Right atrium auricular region (tissue), 2 donors: ENCODE measurements at regions not wholly inside any gene's neighbourhood (a gene's known extent, or its start where the extent isn't known, plus 50 kb on each side); places are given as distances from the start of the nearest gene placed in this dataset.
"Not testable (repeated sequence)": the region's sequence is repeated elsewhere in the genome, so short reads cannot be mapped to it uniquely, and the experiment has no call there.

Experiments used
- DNase-seq: peaks from one replicate; pipeline ENCODE4 v3.0.0-alpha.2; 2019; ENCODE audit warnings: low spot score
- H3K27ac ChIP-seq, 2 donors: fragments of 200-600 bp; sonication (generic); 1 replicate in 1 of 2; 2 replicates in 1 of 2; pipeline ENCODE4 v1.5.1; 2016 to 2019
- H3K27me3 ChIP-seq, 2 donors: fragments of 200-600 bp; sonication (generic); one replicate each; pipeline versions ENCODE4 v1.5.1 to v1.6.0; 2017 to 2019
- H3K36me3 ChIP-seq: fragments of 200-600 bp; sonication (generic); one replicate; pipeline ENCODE4 v1.5.1; 2016
- H3K4me1 ChIP-seq, 2 donors: fragments of 200-600 bp; sonication (generic); one replicate each; pipeline versions ENCODE4 v1.5.1 to v1.6.0; 2017 to 2019
- H3K4me3 ChIP-seq, 2 donors: fragments of 200-600 bp; sonication (generic); 1 replicate in 1 of 2; 2 replicates in 1 of 2; pipeline ENCODE4 v1.5.1; 2017 to 2019; ENCODE audit warnings: mild to moderate bottlenecking in 1 of 2, moderate library complexity in 1 of 2
- H3K9me3 ChIP-seq, 2 donors: fragments of 200-600 bp; sonication (generic); one replicate each; pipeline ENCODE4 v1.5.1; 2019
- TF ChIP-seq, protein P1 (sequence below), 2 donors: fragments of 200-600 bp; sonication (generic); IDR thresholded peaks; one replicate each; pipeline ENCODE4 v1.5.1; 2019; ENCODE audit warnings: antibody characterized with exemption in 2 of 2

- Histone ChIP-seq H3K27me3 (no peaks in the 10 kb centered on the region), H3K4me1 (no peaks in the 10 kb centered on the region), H3K9me3 (no peaks in the 10 kb centered on the region), H3K27ac (no peak overlapping the region), H3K4me3 (no peak overlapping the region), H3K36me3 (no peaks in the 10 kb centered on the region)
- DNase-seq, result no peak
- TF ChIP-seq, protein P1, sequence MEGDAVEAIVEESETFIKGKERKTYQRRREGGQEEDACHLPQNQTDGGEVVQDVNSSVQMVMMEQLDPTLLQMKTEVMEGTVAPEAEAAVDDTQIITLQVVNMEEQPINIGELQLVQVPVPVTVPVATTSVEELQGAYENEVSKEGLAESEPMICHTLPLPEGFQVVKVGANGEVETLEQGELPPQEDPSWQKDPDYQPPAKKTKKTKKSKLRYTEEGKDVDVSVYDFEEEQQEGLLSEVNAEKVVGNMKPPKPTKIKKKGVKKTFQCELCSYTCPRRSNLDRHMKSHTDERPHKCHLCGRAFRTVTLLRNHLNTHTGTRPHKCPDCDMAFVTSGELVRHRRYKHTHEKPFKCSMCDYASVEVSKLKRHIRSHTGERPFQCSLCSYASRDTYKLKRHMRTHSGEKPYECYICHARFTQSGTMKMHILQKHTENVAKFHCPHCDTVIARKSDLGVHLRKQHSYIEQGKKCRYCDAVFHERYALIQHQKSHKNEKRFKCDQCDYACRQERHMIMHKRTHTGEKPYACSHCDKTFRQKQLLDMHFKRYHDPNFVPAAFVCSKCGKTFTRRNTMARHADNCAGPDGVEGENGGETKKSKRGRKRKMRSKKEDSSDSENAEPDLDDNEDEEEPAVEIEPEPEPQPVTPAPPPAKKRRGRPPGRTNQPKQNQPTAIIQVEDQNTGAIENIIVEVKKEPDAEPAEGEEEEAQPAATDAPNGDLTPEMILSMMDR (IDR thresholded peaks at IDR 0.05), result no peak
Observed at GRCh38 chr6:114940181-114940580, 597.4 kb upstream of the HS3ST5 start.

DNA sequence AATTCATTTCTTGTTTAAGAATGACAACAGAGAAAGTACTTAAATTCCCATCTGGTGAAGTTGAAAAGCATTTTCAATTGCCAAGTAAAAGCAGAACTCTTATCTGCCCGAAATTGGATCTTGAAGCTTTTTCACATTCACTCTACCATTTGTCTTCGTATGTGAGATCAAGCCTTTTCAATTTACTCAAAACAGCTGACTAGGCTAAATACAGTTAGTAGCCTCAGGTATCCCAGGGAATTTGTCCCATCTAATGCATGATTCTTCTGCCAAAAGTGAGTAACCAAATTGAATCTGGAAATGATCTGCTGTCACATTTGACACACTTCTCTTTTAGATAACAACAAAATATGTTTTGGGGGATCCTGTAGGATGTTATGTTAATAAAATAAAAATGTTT is 596.8 kb upstream of the HS3ST5 start:
- H3K4me3 ChIP-seq, result no peak overlapping the region
- TF ChIP-seq, protein P1 (IDR thresholded peaks at IDR 0.05), result no peak
- no peaks in the 10 kb centered on the region for H3K4me1 ChIP-seq
- no peaks in the 10 kb centered on the region for H3K9me3 ChIP-seq
- DNase-seq, result no peak
- H3K36me3 ChIP-seq, result no peaks in the 10 kb centered on the region
- no peaks in the 10 kb centered on the region for H3K27me3 ChIP-seq
- H3K27ac ChIP-seq, result no peak overlapping the region

DNA sequence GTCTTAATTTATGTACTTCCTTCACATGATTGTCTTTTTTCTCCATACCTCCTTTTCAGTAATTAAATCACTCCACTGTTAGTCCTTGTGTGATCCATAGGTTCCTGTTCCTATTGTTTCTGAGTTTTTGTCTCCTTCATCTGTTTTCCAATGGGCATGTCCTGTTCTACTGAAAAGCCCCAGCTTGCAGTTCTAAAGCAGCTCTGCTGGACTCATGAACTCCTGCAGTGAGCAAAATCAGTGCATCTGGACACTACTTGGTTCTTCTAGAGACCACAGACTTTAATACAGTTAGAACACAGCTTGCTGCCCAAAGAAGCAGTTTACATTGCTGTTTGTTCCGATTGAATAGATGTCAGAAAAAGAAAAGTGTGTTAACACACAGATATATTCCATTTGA is 593.3 kb upstream of the HS3ST5 start:
- peaks cover 0 to 8% of the 10 kb centered on the region in 2 donors for H3K9me3 ChIP-seq
- no peak overlapping the region for H3K27ac ChIP-seq
- no peak for DNase-seq
- H3K4me3 ChIP-seq, result no peak overlapping the region
- H3K4me1 ChIP-seq, result no peaks in the 10 kb centered on the region
- no peaks in the 10 kb centered on the region for H3K27me3 ChIP-seq
- TF ChIP-seq, protein P1 (IDR thresholded peaks at IDR 0.05), result no peak
- H3K36me3 ChIP-seq, result no peaks in the 10 kb centered on the region

DNA sequence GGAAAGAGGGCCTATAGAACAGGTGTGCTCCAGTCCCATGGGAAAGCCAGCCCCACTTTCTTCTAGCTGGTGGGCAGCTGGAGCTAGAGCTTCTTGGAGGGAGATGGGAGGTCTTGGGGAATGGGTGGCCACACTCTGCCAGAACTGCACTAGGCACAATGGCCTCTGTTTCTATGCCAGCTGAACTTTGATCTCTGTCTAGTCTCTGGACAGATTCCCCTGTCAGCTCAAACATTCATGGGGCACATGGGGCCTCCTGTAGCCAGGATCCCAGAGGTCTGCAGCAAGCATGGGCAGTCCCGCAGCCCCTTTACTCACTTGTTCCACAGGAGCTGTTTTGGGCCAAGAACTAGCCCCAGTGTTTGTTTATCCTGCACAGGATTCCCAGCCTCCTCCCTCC is 591.3 kb upstream of the HS3ST5 start:
- no peak overlapping the region for H3K27ac ChIP-seq
- H3K9me3 ChIP-seq, result peaks cover 0 to 10% of the 10 kb centered on the region in 2 donors
- TF ChIP-seq, protein P1 (IDR thresholded peaks at IDR 0.05), result no peak
- H3K4me3 ChIP-seq, result no peak overlapping the region
- H3K27me3 ChIP-seq, result no peaks in the 10 kb centered on the region
- no peaks in the 10 kb centered on the region for H3K36me3 ChIP-seq
- H3K4me1 ChIP-seq, result no peaks in the 10 kb centered on the region
- no peak for DNase-seq

DNA sequence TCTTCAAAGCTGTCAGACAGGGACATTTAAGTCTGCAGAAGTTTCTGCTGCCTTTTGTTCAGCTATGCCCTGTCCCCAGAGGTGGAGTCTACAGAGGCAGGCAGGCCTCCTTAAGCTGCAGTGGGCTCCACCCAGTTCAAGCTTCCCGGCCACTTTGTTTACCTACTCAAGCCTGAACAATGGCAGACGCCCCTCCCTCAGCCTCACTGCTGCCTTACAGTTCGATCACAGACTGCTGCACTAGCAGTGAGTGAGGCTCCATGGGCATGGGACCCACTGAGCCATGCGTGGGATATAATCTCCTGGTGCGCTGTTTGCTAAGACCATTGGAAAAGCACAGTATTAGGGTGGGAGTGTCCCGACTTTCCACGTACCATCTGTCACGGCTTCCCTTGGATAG is 585.9 kb upstream of the HS3ST5 start:
- not testable (repeated sequence) for H3K36me3 ChIP-seq, H3K27ac ChIP-seq, H3K4me1 ChIP-seq, H3K4me3 ChIP-seq, H3K27me3 ChIP-seq, DNase-seq
- H3K9me3 ChIP-seq, result peaks cover 0 to 10% of the 10 kb centered on the region in 2 donors

GRCh38 chr6:114906096-114906495 is 563.3 kb upstream of the HS3ST5 start:
- no peaks in the 10 kb centered on the region for H3K4me1 ChIP-seq
- TF ChIP-seq, protein P1 (IDR thresholded peaks at IDR 0.05), result no peak
- H3K4me3 ChIP-seq, result no peak overlapping the region
- H3K27ac ChIP-seq, result no peak overlapping the region
- H3K36me3 ChIP-seq, result no peaks in the 10 kb centered on the region
- H3K9me3 ChIP-seq, result no peaks in the 10 kb centered on the region
- H3K27me3 ChIP-seq, result no peaks in the 10 kb centered on the region
- no peak for DNase-seq
